ENCODE measurements at regions not wholly inside any gene's neighbourhood (a gene's known extent, or its start where the extent isn't known, plus 50 kb on each side); places are given as distances from the start of the nearest gene placed in this dataset.

DNA sequence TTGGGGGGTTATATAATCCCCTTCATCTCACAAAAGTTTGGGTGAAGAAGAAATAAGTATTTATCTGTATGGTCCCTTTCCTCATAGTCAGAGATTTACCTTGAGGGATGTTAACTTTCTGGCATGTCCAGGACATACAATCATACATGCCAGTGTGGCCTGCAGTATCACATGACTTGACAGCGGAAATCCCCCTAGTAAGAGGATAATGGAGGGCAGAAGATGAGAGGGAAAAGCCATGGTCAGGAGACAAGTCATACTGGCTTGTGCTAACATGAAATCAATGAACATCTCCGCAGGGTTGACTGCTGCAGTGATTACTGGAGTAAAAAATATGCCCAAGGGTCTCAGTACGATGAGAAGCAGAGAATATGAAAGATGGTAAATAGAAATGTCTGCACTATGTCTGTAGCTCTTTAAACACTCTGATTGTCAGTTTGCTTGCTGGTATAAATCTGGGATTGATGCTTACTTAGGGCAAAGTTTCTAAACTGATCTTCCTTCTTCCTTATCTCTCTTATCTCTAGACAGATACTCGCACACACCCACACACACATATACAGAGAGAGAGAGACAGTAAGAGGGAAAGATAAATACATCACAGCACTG lies 1385.6 kb upstream of the ADGRL3 start:
- no peaks in the 10 kb centered on the region for H3K27me3 ChIP-seq (ENCODE audit: control insufficient read depth, insufficient read depth, low read length)

GRCh38 chr4:59818656-59819055 lies 1381.5 kb upstream of the ADGRL3 start:
- no peaks in the 10 kb centered on the region for H3K27me3 ChIP-seq (ENCODE audit: control insufficient read depth, insufficient read depth, low read length)
- no peak overlapping the region for H3K4me3 ChIP-seq (ENCODE audit: low read length)
- H3K27ac ChIP-seq (ENCODE audit: low read depth, low read length), result no peak overlapping the region
- no peaks in the 10 kb centered on the region for H3K36me3 ChIP-seq (ENCODE audit: control insufficient read depth, insufficient read depth, low read length)
- no peak overlapping the region for H3K9ac ChIP-seq (ENCODE audit: low read length)
- no peaks in the 10 kb centered on the region for H3K4me1 ChIP-seq (ENCODE audit: control insufficient read depth, insufficient read depth, low read length)

More for the DNA sequence above, 1385.6 kb upstream of the ADGRL3 start:
- H3K4me1 ChIP-seq (ENCODE audit: control insufficient read depth, insufficient read depth, low read length), result no peaks in the 10 kb centered on the region
- no peak overlapping the region for H3K9ac ChIP-seq (ENCODE audit: low read length)
- no peaks in the 10 kb centered on the region for H3K36me3 ChIP-seq (ENCODE audit: control insufficient read depth, insufficient read depth, low read length)
- no peak overlapping the region for H3K4me3 ChIP-seq (ENCODE audit: low read length)
- H3K27ac ChIP-seq (ENCODE audit: low read depth, low read length), result no peak overlapping the region

DNA sequence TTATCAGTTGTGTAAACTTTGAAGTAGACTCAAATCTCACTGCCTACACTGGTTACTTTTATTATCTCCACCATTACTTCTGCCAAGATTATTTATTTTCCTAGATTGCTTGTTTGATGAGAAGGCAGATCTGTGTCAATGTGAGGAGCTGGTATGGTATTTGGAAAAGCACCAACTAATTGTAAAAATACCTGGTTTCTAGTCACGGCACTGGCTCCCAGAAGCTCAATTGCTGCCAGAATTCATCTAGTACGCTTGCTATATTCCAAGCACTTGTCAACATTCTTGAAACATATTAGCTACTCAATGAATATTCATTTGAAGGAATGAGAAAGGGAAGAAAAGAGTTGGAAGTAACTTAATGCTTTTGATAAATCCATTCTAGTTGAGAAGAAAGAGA lies 1376.8 kb upstream of the ADGRL3 start:
- Histone ChIP-seq H3K4me1 (ENCODE audit: control insufficient read depth, insufficient read depth, low read length) (no peaks in the 10 kb centered on the region), H3K9ac (ENCODE audit: low read length) (no peak overlapping the region), H3K4me3 (ENCODE audit: low read length) (no peak overlapping the region), H3K27me3 (ENCODE audit: control insufficient read depth, insufficient read depth, low read length) (no peaks in the 10 kb centered on the region), H3K36me3 (ENCODE audit: control insufficient read depth, insufficient read depth, low read length) (no peaks in the 10 kb centered on the region), H3K27ac (ENCODE audit: low read depth, low read length) (no peak overlapping the region)

- no peaks in the 10 kb centered on the region for H3K36me3 ChIP-seq (ENCODE audit: control insufficient read depth, insufficient read depth, low read length)
- H3K4me3 ChIP-seq (ENCODE audit: low read length), result no peak overlapping the region
- H3K27me3 ChIP-seq (ENCODE audit: control insufficient read depth, insufficient read depth, low read length), result no peaks in the 10 kb centered on the region
- no peaks in the 10 kb centered on the region for H3K4me1 ChIP-seq (ENCODE audit: control insufficient read depth, insufficient read depth, low read length)
- no peak overlapping the region for H3K27ac ChIP-seq (ENCODE audit: low read depth, low read length)
- no peak overlapping the region for H3K9ac ChIP-seq (ENCODE audit: low read length)
These were observed 1375.0 kb upstream of the ADGRL3 start for GRCh38 chr4:59825104-59825503.

DNA sequence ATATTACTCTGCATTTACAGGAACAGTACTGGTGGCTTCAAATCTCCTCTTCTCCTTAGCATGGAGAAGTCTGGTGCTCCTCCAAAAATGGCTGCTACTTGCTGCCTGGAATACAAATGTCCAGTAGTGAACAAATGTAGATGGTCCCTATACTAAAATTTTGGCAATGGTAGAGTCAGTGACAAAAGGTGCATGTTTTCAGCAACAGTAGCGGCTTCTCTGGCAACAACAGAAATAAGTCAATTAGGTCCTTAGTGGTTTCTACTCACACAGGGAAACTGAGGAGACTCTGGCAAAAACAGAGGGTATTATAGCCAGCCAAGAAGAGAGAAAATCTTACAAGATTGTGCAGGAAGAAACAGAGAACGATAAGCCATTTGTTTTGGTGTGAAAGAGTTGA lies 1368.4 kb upstream of the ADGRL3 start:
- Histone ChIP-seq H3K36me3 (ENCODE audit: control insufficient read depth, insufficient read depth, low read length) (no peaks in the 10 kb centered on the region), H3K4me3 (ENCODE audit: low read length) (no peak overlapping the region), H3K27ac (ENCODE audit: low read depth, low read length) (no peak overlapping the region), H3K27me3 (ENCODE audit: control insufficient read depth, insufficient read depth, low read length) (no peaks in the 10 kb centered on the region), H3K9ac (ENCODE audit: low read length) (no peak overlapping the region), H3K4me1 (ENCODE audit: control insufficient read depth, insufficient read depth, low read length) (no peaks in the 10 kb centered on the region)

DNA sequence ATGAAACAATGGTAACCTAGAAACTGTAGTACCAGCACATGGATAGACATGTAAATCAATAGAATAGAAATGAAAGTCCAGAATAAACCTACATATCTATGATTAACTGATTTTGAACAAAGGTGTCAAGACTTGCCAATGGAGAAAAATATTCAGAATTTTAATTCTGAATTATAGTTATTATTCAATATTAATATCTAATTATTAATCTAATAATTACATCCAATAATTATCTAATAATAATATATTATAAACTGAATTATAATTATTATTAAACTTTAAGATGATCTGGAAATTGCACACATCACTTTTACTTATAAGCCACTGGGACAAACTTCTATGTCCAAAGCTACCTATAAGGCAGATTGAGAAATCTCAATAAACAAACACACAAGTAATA lies 1365.2 kb upstream of the ADGRL3 start:
- no peaks in the 10 kb centered on the region for H3K36me3 ChIP-seq (ENCODE audit: control insufficient read depth, insufficient read depth, low read length)
- H3K27me3 ChIP-seq (ENCODE audit: control insufficient read depth, insufficient read depth, low read length), result no peaks in the 10 kb centered on the region
- no peak overlapping the region for H3K9ac ChIP-seq (ENCODE audit: low read length)
- H3K4me1 ChIP-seq (ENCODE audit: control insufficient read depth, insufficient read depth, low read length), result no peaks in the 10 kb centered on the region
- H3K27ac ChIP-seq (ENCODE audit: low read depth, low read length), result no peak overlapping the region
- H3K4me3 ChIP-seq (ENCODE audit: low read length), result no peak overlapping the region

DNA sequence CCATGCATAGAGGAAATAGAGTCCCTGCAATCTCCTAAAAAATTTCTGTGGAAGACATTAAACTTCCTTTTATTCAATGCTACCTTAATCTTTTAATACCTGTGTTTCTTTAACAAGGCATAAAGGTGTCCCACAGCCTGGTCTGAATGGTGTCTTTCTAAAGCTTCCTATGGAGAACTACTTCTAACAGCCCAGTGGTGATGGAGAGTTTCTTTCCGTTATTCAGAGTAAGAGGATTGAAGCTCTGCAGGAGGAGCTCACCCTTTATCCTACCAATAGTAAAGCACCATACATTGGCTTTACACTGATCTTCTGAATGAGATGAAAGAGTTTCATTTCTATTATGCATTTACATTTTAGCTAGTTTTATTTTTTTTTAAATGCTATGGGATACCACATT lies 1362.4 kb upstream of the ADGRL3 start:
- Histone ChIP-seq H3K4me3 (ENCODE audit: low read length) (no peak overlapping the region), H3K27ac (ENCODE audit: low read depth, low read length) (no peak overlapping the region), H3K36me3 (ENCODE audit: control insufficient read depth, insufficient read depth, low read length) (no peaks in the 10 kb centered on the region), H3K9ac (ENCODE audit: low read length) (no peak overlapping the region), H3K27me3 (ENCODE audit: control insufficient read depth, insufficient read depth, low read length) (no peaks in the 10 kb centered on the region), H3K4me1 (ENCODE audit: control insufficient read depth, insufficient read depth, low read length) (no peaks in the 10 kb centered on the region)

DNA sequence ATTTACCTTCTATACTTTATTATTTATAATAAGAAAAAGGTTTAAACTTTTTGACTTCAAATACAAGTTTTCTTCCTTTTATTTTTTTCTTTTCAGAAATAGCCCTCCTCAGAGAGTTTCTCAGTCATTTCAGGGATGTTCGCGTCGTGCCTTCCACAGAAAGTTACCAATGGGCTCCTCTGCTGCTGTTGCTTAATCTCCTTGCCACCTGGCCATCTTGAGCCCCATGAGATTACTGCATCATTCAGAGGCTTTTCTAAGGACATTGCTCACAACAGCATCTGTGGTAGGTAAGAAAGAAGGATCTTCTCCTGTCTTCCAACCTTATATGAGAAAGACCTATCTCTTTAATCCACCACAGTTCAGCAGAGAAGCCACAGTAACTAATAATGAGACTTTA lies 1361.9 kb upstream of the ADGRL3 start:
- no peak overlapping the region for H3K4me3 ChIP-seq (ENCODE audit: low read length)
- no peaks in the 10 kb centered on the region for H3K27me3 ChIP-seq (ENCODE audit: control insufficient read depth, insufficient read depth, low read length)
- no peaks in the 10 kb centered on the region for H3K36me3 ChIP-seq (ENCODE audit: control insufficient read depth, insufficient read depth, low read length)
- no peak overlapping the region for H3K9ac ChIP-seq (ENCODE audit: low read length)
- H3K27ac ChIP-seq (ENCODE audit: low read depth, low read length), result no peak overlapping the region
- H3K4me1 ChIP-seq (ENCODE audit: control insufficient read depth, insufficient read depth, low read length), result no peaks in the 10 kb centered on the region

GRCh38 chr4:59841698-59842097 lies 1358.4 kb upstream of the ADGRL3 start:
- Histone ChIP-seq H3K4me3 (ENCODE audit: low read length) (no peak overlapping the region), H3K36me3 (ENCODE audit: control insufficient read depth, insufficient read depth, low read length) (no peaks in the 10 kb centered on the region)

GRCh38 chr4:59848457-59848856 lies 1351.7 kb upstream of the ADGRL3 start:
- Histone ChIP-seq H3K9ac (ENCODE audit: low read length) (no peak overlapping the region), H3K4me1 (ENCODE audit: control insufficient read depth, insufficient read depth, low read length) (no peaks in the 10 kb centered on the region), H3K4me3 (ENCODE audit: low read length) (no peak overlapping the region), H3K27me3 (ENCODE audit: control insufficient read depth, insufficient read depth, low read length) (no peaks in the 10 kb centered on the region), H3K36me3 (ENCODE audit: control insufficient read depth, insufficient read depth, low read length) (no peaks in the 10 kb centered on the region), H3K27ac (ENCODE audit: low read depth, low read length) (no peak overlapping the region)

More at GRCh38 chr4:59841698-59842097, 1358.4 kb upstream of the ADGRL3 start:
- Histone ChIP-seq H3K27ac (ENCODE audit: low read depth, low read length) (no peak overlapping the region), H3K27me3 (ENCODE audit: control insufficient read depth, insufficient read depth, low read length) (no peaks in the 10 kb centered on the region), H3K9ac (ENCODE audit: low read length) (no peak overlapping the region), H3K4me1 (ENCODE audit: control insufficient read depth, insufficient read depth, low read length) (no peaks in the 10 kb centered on the region)

DNA sequence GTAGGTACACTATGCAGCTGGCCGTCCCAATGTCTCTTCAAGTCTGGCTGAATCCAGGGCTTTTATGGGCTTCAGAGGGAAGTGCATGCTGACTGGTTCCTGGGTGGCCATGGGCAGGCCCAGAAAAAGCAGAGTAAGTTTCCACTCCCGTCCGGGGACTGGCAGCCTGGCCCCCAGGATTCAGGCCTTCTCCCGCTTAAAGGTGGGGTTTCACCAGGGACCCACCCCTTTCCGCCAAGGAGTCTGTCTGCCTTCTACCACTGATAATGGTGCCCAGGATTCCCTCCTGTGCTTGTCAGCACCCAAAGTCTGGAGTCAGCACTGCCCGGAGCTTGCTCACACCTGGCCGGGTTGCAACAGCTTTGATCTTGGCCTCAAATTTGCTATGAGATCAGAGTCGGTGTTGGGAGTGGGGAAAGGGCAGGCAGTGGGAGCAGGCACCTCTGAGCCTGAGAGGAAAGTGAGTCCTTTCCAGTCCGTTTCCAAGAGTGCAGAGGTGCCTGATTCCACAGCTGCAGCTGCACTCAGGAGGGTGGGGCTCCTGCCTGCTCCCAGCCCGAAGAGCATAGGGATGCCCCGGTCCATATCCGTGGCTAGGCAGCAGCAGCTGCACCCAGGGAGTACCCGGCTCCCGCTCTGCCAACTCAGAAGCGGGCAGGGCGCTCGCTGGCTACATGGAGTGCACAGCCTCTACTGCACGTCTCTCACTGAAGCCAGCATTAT lies 1344.3 kb upstream of the ADGRL3 start:
- Histone ChIP-seq H3K27me3 (ENCODE audit: control insufficient read depth, insufficient read depth, low read length) (no peaks in the 10 kb centered on the region), H3K4me3 (ENCODE audit: low read length) (no peak overlapping the region), H3K4me1 (ENCODE audit: control insufficient read depth, insufficient read depth, low read length) (no peaks in the 10 kb centered on the region), H3K9ac (ENCODE audit: low read length) (no peak overlapping the region), H3K36me3 (ENCODE audit: control insufficient read depth, insufficient read depth, low read length) (no peaks in the 10 kb centered on the region), H3K27ac (ENCODE audit: low read depth, low read length) (no peak overlapping the region)

DNA sequence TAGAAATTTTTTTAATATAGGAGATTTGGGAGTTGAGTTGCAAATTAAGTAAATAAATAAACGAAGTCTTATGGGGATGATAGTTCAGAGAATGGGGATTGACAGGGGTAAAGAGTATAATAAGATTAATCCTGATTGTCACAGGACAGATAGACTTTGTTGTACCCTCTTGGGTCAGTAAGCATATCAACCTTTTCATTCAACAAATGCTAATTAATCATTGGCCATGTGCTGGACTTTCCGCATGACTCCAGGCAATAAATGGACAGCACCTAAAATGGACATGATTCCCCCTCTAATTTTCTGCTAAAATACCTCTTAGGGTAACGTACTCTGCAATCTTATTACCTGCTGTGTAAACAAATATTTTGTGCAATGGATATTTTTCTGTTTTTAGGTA lies 1331.1 kb upstream of the ADGRL3 start:
- Histone ChIP-seq H3K9ac (ENCODE audit: low read length) (no peak overlapping the region), H3K4me3 (ENCODE audit: low read length) (no peak overlapping the region), H3K36me3 (ENCODE audit: control insufficient read depth, insufficient read depth, low read length) (no peaks in the 10 kb centered on the region), H3K4me1 (ENCODE audit: control insufficient read depth, insufficient read depth, low read length) (no peaks in the 10 kb centered on the region), H3K27me3 (ENCODE audit: control insufficient read depth, insufficient read depth, low read length) (no peaks in the 10 kb centered on the region), H3K27ac (ENCODE audit: low read depth, low read length) (no peak overlapping the region)

- H3K9ac ChIP-seq (ENCODE audit: low read length), result no peak overlapping the region
- H3K27ac ChIP-seq (ENCODE audit: low read depth, low read length), result no peak overlapping the region
- no peaks in the 10 kb centered on the region for H3K4me1 ChIP-seq (ENCODE audit: control insufficient read depth, insufficient read depth, low read length)
- H3K4me3 ChIP-seq (ENCODE audit: low read length), result no peak overlapping the region
- H3K27me3 ChIP-seq (ENCODE audit: control insufficient read depth, insufficient read depth, low read length), result no peaks in the 10 kb centered on the region
- H3K36me3 ChIP-seq (ENCODE audit: control insufficient read depth, insufficient read depth, low read length), result no peaks in the 10 kb centered on the region
These were observed 1330.6 kb upstream of the ADGRL3 start for GRCh38 chr4:59869559-59869958.
